Activated naive CD4-positive, alpha-beta T cell treated with anti-CD3 and anti-CD28 coated beads, Interleukin-2, amount 50 U/mL, for 72 hours (primary cell): ENCODE measurements at regions not wholly inside any gene's neighbourhood (a gene's known extent, or its start where the extent isn't known, plus 50 kb on each side); places are given as distances from the start of the nearest gene placed in this dataset.

Source experiments
- ATAC-seq, 2 donors: fragments of 150-1000 bp; cut with Tn5 transposase; 2 replicates each; pipeline ENCODE4 v1.10.0; 2021; ENCODE audit warnings: mild to moderate bottlenecking in 2 of 2, moderate library complexity in 2 of 2
- DNase-seq, 2 donors: peaks; one replicate each; pipeline ENCODE4 v3.0.0; 2021 to 2022; ENCODE audit warnings: low spot score in 2 of 2
- H3K27ac Mint-ChIP-seq, 2 donors: one replicate each; pipeline ENCODE4 v1.8.0; 2022; ENCODE audit warnings: mild to moderate bottlenecking in 2 of 2, mixed read lengths in 2 of 2
- H3K36me3 Mint-ChIP-seq, 2 donors: one replicate each; pipeline ENCODE4 v1.8.0; 2022; ENCODE audit warnings: mixed read lengths in 2 of 2
- H3K9me3 Mint-ChIP-seq, 2 donors: one replicate each; pipeline ENCODE4 v1.8.0; 2022; ENCODE audit warnings: mixed read lengths in 2 of 2

DNA sequence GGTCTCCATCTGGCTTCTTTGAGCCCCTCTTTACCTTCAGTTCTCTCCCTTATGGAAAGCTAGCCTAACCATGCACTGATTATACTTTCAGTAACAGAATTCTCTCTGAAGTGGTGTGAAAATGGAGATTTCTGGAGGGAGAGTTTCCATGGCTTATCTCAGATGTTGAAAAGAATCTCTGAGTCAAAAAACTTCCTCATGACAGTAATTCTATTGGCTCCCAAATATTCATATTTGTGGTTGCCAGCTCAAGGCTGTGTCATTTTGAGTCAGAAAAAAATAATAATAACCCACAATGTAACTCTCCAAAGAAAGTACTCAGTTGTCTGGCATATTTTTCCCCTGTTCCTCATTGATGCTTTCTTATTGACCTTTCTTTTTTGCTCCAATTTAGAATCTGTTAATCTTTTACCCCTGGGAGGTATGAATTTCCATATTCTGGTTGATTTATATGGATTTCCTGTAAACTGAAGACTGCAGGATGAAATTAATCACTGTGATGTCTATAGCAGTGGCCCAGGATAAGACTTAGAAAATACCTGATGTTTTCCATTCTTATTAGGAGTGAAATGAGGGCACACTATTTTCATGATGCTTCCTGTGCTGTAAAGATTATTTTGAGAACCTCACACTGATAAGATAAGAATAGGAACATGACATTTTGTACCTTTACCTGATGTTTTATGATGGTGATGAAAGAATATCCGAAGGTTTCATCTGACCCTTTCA is 149.5 kb upstream of the EPHA3 start:
- Mint-ChIP-seq H3K27ac (no peak overlapping the region), H3K36me3 (no peaks in the 10 kb centered on the region), H3K9me3 (peaks cover 0 to 7% of the 10 kb centered on the region in 2 donors)
- DNase-seq (no peak), ATAC-seq (no peak)

DNA sequence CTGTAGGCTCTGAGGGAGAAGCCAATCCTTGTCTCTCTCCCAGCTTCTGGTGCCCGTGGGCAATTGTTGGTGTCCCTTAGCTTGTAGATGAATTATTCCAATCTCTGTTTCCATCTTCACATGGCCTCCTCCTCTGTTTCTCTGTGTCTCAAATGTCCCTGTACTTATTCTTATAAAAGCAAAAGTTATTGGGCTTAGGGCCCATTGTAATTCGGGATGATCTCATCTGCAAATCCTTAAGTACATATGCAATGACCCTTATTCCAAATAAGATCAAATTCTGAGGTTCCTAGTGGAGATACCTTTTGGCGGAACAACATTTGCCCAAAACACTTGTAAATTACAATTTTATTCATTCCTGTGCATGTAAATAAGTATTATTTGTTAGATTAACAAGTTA is 147.4 kb upstream of the EPHA3 start:
- Mint-ChIP-seq H3K9me3 (peaks cover 4 to 7% of the 10 kb centered on the region in 2 donors), H3K36me3 (no peaks in the 10 kb centered on the region)
- no peak for ATAC-seq

GRCh38 chr3:88963003-88963402 is 144.4 kb upstream of the EPHA3 start:
- ATAC-seq (no peak), DNase-seq (no peak)
- Mint-ChIP-seq H3K36me3 (no peaks in the 10 kb centered on the region), H3K27ac (no peak overlapping the region), H3K9me3 (peaks cover 4 to 7% of the 10 kb centered on the region in 2 donors)

More for the DNA sequence above, 147.4 kb upstream of the EPHA3 start:
- no peak for DNase-seq
- H3K27ac Mint-ChIP-seq, result no peak overlapping the region

DNA sequence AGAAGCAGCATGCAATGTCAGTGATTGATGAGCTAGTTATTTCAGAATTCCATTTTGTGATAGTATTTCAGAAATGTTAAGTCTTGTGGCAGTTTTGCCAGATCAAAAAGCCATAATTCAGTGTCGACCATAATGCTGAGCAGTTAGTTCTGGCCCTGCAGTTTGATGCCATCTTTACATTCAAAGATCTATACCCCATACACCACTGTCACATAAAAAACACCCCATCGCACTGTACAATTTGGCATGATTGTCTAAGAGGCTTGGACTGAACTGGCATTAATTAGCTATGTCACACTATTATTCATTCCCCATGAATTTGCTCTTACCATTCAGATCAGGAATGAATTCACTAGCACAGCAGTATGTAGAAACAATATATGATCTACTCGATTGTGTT is 127.7 kb upstream of the EPHA3 start:
- DNase-seq (no peak), ATAC-seq (no peak)
- H3K9me3 Mint-ChIP-seq, result peaks cover 2 to 10% of the 10 kb centered on the region in 2 donors
- no peaks in the 10 kb centered on the region for H3K36me3 Mint-ChIP-seq
- no peak overlapping the region for H3K27ac Mint-ChIP-seq

GRCh38 chr3:88983458-88983857 is 124.0 kb upstream of the EPHA3 start:
- Mint-ChIP-seq H3K9me3 (peaks cover 0 to 9% of the 10 kb centered on the region in 2 donors), H3K36me3 (no peaks in the 10 kb centered on the region), H3K27ac (no peak overlapping the region)
- ATAC-seq (no peak), DNase-seq (no peak)

DNA sequence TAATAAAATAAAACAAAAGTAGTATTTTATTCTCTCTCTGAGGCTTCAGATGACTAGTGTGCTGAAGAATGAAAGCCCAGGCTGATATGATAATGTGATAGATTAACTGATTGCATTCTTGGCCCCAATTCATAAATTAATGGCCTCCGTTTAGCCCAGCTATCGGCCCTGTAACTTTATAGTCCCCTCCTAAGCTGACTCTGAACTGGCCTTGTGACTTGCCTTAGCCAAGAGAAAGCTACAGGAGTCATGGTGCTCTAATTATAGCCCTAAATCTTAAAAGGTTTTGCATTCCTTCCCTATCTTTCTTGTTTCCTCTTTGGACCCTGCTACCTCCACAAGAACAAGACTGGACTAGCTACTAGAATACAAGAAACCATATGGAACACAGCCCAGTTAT is 123.2 kb upstream of the EPHA3 start:
- DNase-seq (no peak), ATAC-seq (no peak)
- Mint-ChIP-seq H3K9me3 (peaks cover 0 to 9% of the 10 kb centered on the region in 2 donors), H3K36me3 (no peaks in the 10 kb centered on the region), H3K27ac (no peak overlapping the region)

- ATAC-seq (no peak), DNase-seq (no peak)
- H3K36me3 Mint-ChIP-seq, result no peaks in the 10 kb centered on the region
- no peak overlapping the region for H3K27ac Mint-ChIP-seq
- H3K9me3 Mint-ChIP-seq, result peaks cover 0 to 8% of the 10 kb centered on the region in 2 donors
Observed at GRCh38 chr3:88984832-88985231, 122.6 kb upstream of the EPHA3 start.

GRCh38 chr3:88985491-88985890 is 121.9 kb upstream of the EPHA3 start:
- Mint-ChIP-seq H3K27ac (no peak overlapping the region), H3K36me3 (no peaks in the 10 kb centered on the region), H3K9me3 (peaks cover 0 to 4% of the 10 kb centered on the region in 2 donors)
- DNase-seq (no peak), ATAC-seq (no peak)

- H3K27ac Mint-ChIP-seq, result no peak overlapping the region
- no peak for DNase-seq
- H3K9me3 Mint-ChIP-seq, result peaks cover 0 to under 1% of the 10 kb centered on the region in 2 donors
- H3K36me3 Mint-ChIP-seq, result no peaks in the 10 kb centered on the region
- no peak for ATAC-seq
Observed at GRCh38 chr3:88986834-88987233, 120.6 kb upstream of the EPHA3 start.

DNA sequence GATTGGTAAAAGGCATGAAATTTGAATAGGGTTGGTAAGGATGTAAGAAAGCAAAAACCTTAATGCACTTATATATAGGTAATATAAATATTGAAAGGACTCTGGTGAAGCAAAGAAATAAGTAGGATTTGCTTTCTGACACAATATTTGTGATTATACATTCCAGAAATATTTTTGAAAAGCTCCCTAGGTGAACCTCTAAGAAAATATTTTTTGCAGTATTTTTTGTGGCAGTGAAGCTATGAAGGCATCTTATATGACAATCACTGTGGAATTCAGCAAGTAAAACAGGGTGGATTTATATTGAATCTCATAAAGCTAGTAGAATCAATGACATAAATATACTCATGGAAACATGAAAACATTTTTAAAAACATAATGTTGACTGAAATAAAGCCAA is 119.6 kb upstream of the EPHA3 start:
- ATAC-seq (no peak), DNase-seq (no peak)
- Mint-ChIP-seq H3K9me3 (no peaks in the 10 kb centered on the region), H3K27ac (no peak overlapping the region), H3K36me3 (no peaks in the 10 kb centered on the region)

GRCh38 chr3:88988906-88989305 is 118.5 kb upstream of the EPHA3 start:
- DNase-seq (no peak), ATAC-seq (no peak)
- Mint-ChIP-seq H3K9me3 (no peaks in the 10 kb centered on the region), H3K36me3 (no peaks in the 10 kb centered on the region), H3K27ac (no peak overlapping the region)

GRCh38 chr3:88991496-88991895 is 115.9 kb upstream of the EPHA3 start:
- ATAC-seq (no peak), DNase-seq (no peak)
- Mint-ChIP-seq H3K9me3 (peaks cover 0 to 3% of the 10 kb centered on the region in 2 donors), H3K27ac (no peak overlapping the region), H3K36me3 (no peaks in the 10 kb centered on the region)

- no peaks in the 10 kb centered on the region for H3K36me3 Mint-ChIP-seq
- no peak overlapping the region for H3K27ac Mint-ChIP-seq
- ATAC-seq (no peak), DNase-seq (no peak)
- H3K9me3 Mint-ChIP-seq, result peaks cover 0 to 7% of the 10 kb centered on the region in 2 donors
Observed at GRCh38 chr3:88996691-88997090, 110.7 kb upstream of the EPHA3 start.

DNA sequence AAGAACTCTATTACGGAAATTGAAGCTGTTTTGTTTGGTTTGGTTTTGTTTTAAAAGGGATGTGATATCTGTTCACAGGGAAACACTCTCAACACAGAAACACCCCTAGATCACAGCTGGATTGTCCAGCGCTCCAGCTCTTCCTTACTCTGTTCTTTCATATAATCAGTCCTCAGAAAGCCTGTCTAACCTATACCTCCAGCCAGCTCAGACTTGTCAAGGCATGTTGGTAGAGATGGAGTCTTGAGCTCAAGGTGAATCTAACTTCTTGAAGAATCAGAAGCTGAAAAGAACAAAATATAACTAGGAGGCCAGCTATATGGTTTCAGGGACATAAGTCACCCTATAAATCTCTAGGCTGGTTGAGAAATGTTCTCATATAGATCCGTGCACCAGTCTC is 110.2 kb upstream of the EPHA3 start:
- no peak for DNase-seq
- no peak for ATAC-seq
- Mint-ChIP-seq H3K9me3 (peaks cover 0 to 7% of the 10 kb centered on the region in 2 donors), H3K36me3 (no peaks in the 10 kb centered on the region), H3K27ac (no peak overlapping the region)

DNA sequence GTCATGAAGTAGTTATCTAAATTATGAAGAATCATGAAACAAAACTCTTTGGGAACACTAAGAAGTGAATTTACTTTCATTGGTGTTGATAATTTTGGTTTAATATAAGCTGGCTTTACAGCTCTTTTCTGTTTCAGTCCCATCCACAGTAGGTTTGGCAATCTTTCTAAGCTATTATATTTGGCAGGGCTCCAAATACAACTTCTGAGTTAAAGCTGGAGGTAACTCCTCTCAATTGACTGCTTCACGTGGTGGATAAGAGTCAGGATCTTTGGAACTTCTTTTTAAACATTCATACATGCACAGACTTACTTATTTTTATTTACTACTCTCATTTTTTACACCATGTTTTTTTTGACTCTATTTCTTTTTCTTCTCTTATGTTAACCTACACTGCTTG is 106.5 kb upstream of the EPHA3 start:
- H3K9me3 Mint-ChIP-seq, result peaks cover 5 to 6% of the 10 kb centered on the region in 2 donors
- H3K27ac Mint-ChIP-seq, result no peak overlapping the region
- no peaks in the 10 kb centered on the region for H3K36me3 Mint-ChIP-seq
- ATAC-seq (no peak), DNase-seq (no peak)

DNA sequence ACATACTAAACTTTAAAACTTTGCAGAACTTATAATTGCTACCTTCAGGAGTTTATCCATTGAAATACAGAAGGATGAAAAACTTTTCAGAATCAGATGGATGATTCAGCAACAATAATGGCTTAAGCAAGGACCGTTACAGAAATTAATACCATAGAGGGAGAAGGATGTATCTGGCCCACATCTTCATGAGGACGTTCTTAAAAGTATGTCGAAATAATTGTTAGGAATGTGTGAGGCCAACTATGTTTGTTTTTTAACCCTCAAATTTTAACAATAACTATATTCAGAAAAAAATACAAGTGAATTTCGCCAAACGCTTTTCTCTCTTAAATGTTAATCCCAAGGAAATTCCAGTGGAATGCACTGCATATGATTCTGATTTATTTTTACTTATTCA is 105.2 kb upstream of the EPHA3 start:
- H3K9me3 Mint-ChIP-seq, result peaks cover 9 to 13% of the 10 kb centered on the region in 2 donors

DNA sequence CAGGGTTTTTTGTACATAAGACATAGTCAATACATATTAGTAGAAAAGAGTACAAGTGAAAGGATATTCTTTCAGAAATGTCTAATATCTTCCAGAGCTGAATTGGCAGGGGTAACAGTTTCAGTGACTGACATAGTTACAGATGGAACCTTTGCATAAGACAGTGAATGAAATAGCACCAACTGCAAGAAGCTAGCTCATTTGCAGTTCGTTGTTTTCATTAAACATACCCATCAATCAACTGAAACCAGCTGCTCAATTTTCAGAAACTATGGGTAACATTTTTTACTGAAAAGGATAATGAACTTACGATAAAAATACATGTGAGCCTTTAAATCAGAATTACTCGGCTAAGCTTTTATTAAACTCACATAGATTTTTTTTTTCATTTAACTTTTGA is 93.9 kb upstream of the EPHA3 start:
- H3K9me3 Mint-ChIP-seq, result peaks cover 6 to 11% of the 10 kb centered on the region in 2 donors
- H3K36me3 Mint-ChIP-seq, result no peaks in the 10 kb centered on the region
- no peak for ATAC-seq
- no peak overlapping the region for H3K27ac Mint-ChIP-seq
- no peak for DNase-seq

More for the DNA sequence above, 105.2 kb upstream of the EPHA3 start:
- Mint-ChIP-seq H3K36me3 (no peaks in the 10 kb centered on the region), H3K27ac (no peak overlapping the region)
- DNase-seq (no peak), ATAC-seq (no peak)

DNA sequence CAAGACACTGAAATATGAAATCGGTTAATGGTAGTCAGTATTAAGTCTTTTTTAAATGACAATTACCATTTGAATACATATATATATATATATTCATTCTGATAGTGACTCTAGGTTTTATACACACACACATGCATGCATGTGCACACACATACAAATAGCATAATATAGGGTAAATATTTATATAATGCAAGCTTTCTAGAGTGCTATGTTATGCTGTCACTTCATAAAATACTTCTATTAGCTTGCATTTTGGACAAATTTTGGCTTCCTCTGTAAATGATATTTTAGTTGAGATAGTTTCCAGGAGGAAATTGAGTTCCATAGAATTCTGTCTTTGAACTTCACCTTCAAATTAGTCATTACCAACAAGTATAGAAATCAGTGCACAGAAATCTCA is 89.9 kb upstream of the EPHA3 start:
- Mint-ChIP-seq H3K27ac (no peak overlapping the region), H3K9me3 (peaks cover 11 to 12% of the 10 kb centered on the region in 2 donors), H3K36me3 (no peaks in the 10 kb centered on the region)
- ATAC-seq (no peak), DNase-seq (no peak)
